GM12892 (cell line): ENCODE measurements at regions not wholly inside any gene's neighbourhood (a gene's known extent, or its start where the extent isn't known, plus 50 kb on each side); places are given as distances from the start of the nearest gene placed in this dataset.

Experiments used
- POLR2A ChIP-seq: IDR thresholded peaks from 2 replicates; pipeline ENCODE4 v1.6.1; 2011; ENCODE audit warnings: low read depth, low read length, control low read depth
- TAF1 ChIP-seq: IDR thresholded peaks from 2 replicates; pipeline ENCODE4 v1.6.1; 2011; ENCODE audit warnings: low read depth, mild to moderate bottlenecking, control low read depth, low read length, borderline replicate concordance

- TF ChIP-seq TAF1: no peak
- TF ChIP-seq POLR2A: no peak
Measured at GRCh38 chr3:40657623-40658022, 132.9 kb downstream of the ZNF621 start.
